ENCODE measurements at regions not wholly inside any gene's neighbourhood (a gene's known extent, or its start where the extent isn't known, plus 50 kb on each side); places are given as distances from the start of the nearest gene placed in this dataset.

- TF ChIP-seq REST (IDR thresholded peaks at IDR 0.05; ENCODE audit: insufficient read depth in 1 of 2, low read depth in 2 of 2, low read length in 2 of 2) (no peak), TAF1 (IDR thresholded peaks at IDR 0.05; ENCODE audit: borderline replicate concordance, insufficient read depth, low read length) (no peak), POLR2AphosphoS5 (IDR thresholded peaks at IDR 0.05; ENCODE audit: low read depth, low read length) (no peak), FOXP2 (optimal IDR thresholded peaks at IDR 0.05; ENCODE audit: borderline replicate concordance, extremely low read depth, extremely low read length, insufficient read depth) (no peak), SIN3A (IDR thresholded peaks at IDR 0.05; ENCODE audit: borderline replicate concordance, insufficient read depth, low read length) (no peak)
Measured at GRCh38 chr6:27770724-27771123, 141.5 kb downstream of the OR2B2 start.

GRCh38 chr6:27768556-27768955, 143.6 kb downstream of the OR2B2 start:
- TF ChIP-seq REST (IDR thresholded peaks at IDR 0.05; ENCODE audit: insufficient read depth in 1 of 2, low read depth in 2 of 2, low read length in 2 of 2) (no peak), TAF1 (IDR thresholded peaks at IDR 0.05; ENCODE audit: borderline replicate concordance, insufficient read depth, low read length) (no peak), FOXP2 (optimal IDR thresholded peaks at IDR 0.05; ENCODE audit: borderline replicate concordance, extremely low read depth, extremely low read length, insufficient read depth) (no peak), SIN3A (IDR thresholded peaks at IDR 0.05; ENCODE audit: borderline replicate concordance, insufficient read depth, low read length) (no peak), POLR2AphosphoS5 (IDR thresholded peaks at IDR 0.05; ENCODE audit: low read depth, low read length) (no peak)

- TF ChIP-seq REST (IDR thresholded peaks at IDR 0.05; ENCODE audit: insufficient read depth in 1 of 2, low read depth in 2 of 2, low read length in 2 of 2) (no peak), SIN3A (IDR thresholded peaks at IDR 0.05; ENCODE audit: borderline replicate concordance, insufficient read depth, low read length) (no peak), POLR2AphosphoS5 (IDR thresholded peaks at IDR 0.05; ENCODE audit: low read depth, low read length) (no peak), FOXP2 (optimal IDR thresholded peaks at IDR 0.05; ENCODE audit: borderline replicate concordance, extremely low read depth, extremely low read length, insufficient read depth) (no peak), TAF1 (IDR thresholded peaks at IDR 0.05; ENCODE audit: borderline replicate concordance, insufficient read depth, low read length) (no peak)
Measured at GRCh38 chr6:27767851-27768250, 144.3 kb downstream of the OR2B2 start.

GRCh38 chr6:27766405-27766804, 145.8 kb downstream of the OR2B2 start:
- TF ChIP-seq TAF1 (IDR thresholded peaks at IDR 0.05; ENCODE audit: borderline replicate concordance, insufficient read depth, low read length) (no peak), SIN3A (IDR thresholded peaks at IDR 0.05; ENCODE audit: borderline replicate concordance, insufficient read depth, low read length) (no peak), FOXP2 (optimal IDR thresholded peaks at IDR 0.05; ENCODE audit: borderline replicate concordance, extremely low read depth, extremely low read length, insufficient read depth) (no peak), POLR2AphosphoS5 (IDR thresholded peaks at IDR 0.05; ENCODE audit: low read depth, low read length) (no peak), REST (IDR thresholded peaks at IDR 0.05; ENCODE audit: insufficient read depth in 1 of 2, low read depth in 2 of 2, low read length in 2 of 2) (no peak)
